H9 (cell line): ENCODE measurements at regions not wholly inside any gene's neighbourhood (a gene's known extent, or its start where the extent isn't known, plus 50 kb on each side); places are given as distances from the start of the nearest gene placed in this dataset.
"Not testable (repeated sequence)": the region's sequence is repeated elsewhere in the genome, so short reads cannot be mapped to it uniquely, and the experiment has no call there.

Source experiments
- DNase-seq: peaks from one replicate; pipeline ENCODE4 v3.0.0-alpha.2; 2017
- H2AFZ ChIP-seq: one replicate; pipeline ENCODE4 v1.6.1; 2013; ENCODE audit warnings: mild to moderate bottlenecking, low read length, control low read depth, moderate library complexity
- H2AK5ac ChIP-seq: 2 replicates; pipeline ENCODE4 v1.6.1; 2013; ENCODE audit warnings: low read length, control low read depth, mixed read lengths; ENCODE audit not compliant: insufficient read length
- H2BK120ac ChIP-seq: one replicate; pipeline ENCODE4 v1.6.1; 2013; ENCODE audit warnings: low read depth, mild to moderate bottlenecking, low read length, control low read depth, inconsistent platforms; ENCODE audit not compliant: poor library complexity, severe bottlenecking
- H2BK12ac ChIP-seq: 2 replicates; pipeline ENCODE4 v1.6.1; 2013; ENCODE audit warnings: low read length, control low read depth, mixed read lengths, low read depth; ENCODE audit not compliant: insufficient read length
- H2BK15ac ChIP-seq: 2 replicates; pipeline ENCODE4 v1.6.1; 2013; ENCODE audit warnings: low read depth, low read length, control low read depth
- H2BK20ac ChIP-seq: one replicate; pipeline ENCODE4 v1.6.1; 2013; ENCODE audit warnings: low read depth, mild to moderate bottlenecking, low read length, control low read depth, inconsistent platforms; ENCODE audit not compliant: poor library complexity, severe bottlenecking
- H2BK5ac ChIP-seq: 2 replicates; pipeline ENCODE4 v1.6.1; 2013; ENCODE audit warnings: low read length, control low read depth, mixed read lengths; ENCODE audit not compliant: insufficient read length
- H3K14ac ChIP-seq: 2 replicates; pipeline ENCODE4 v1.6.1; 2013; ENCODE audit warnings: low read length, control low read depth; ENCODE audit not compliant: insufficient read depth
- H3K18ac ChIP-seq: 2 replicates; pipeline ENCODE4 v1.6.1; 2013; ENCODE audit warnings: low read depth, mild to moderate bottlenecking, mixed read lengths, low read length, control low read depth; ENCODE audit not compliant: insufficient read length
- H3K23ac ChIP-seq: 2 replicates; pipeline ENCODE4 v1.6.1; 2013; ENCODE audit warnings: low read length, control low read depth, mixed read lengths, low read depth; ENCODE audit not compliant: insufficient read length
- H3K23me2 ChIP-seq: 2 replicates; pipeline ENCODE4 v1.6.1; 2013; ENCODE audit warnings: low read depth, mild to moderate bottlenecking, mixed read lengths, low read length, control low read depth; ENCODE audit not compliant: insufficient read length, poor library complexity, severe bottlenecking
- H3K27ac ChIP-seq: 2 replicates; pipeline ENCODE4 v1.5.1; 2013; ENCODE audit warnings: low read length, control low read depth, mixed read lengths, low read depth; ENCODE audit not compliant: insufficient read length
- H3K27me3 ChIP-seq: 2 replicates; pipeline ENCODE4 v1.6.1; 2013; ENCODE audit warnings: low read length, control low read depth, inconsistent platforms; ENCODE audit not compliant: insufficient read depth
- H3K4ac ChIP-seq: 2 replicates; pipeline ENCODE4 v1.6.1; 2013; ENCODE audit warnings: low read depth, mild to moderate bottlenecking, control low read depth, inconsistent platforms, low read length, moderate library complexity
- H3K4me1 ChIP-seq: 2 replicates; pipeline ENCODE4 v1.6.1; 2013; ENCODE audit warnings: low read length, control low read depth, inconsistent platforms; ENCODE audit not compliant: insufficient read depth
- H3K4me2 ChIP-seq: 2 replicates; pipeline ENCODE4 v1.6.1; 2013; ENCODE audit warnings: low read length, control low read depth, mixed read lengths; ENCODE audit not compliant: insufficient read length, insufficient read depth
- H3K56ac ChIP-seq: 2 replicates; pipeline ENCODE4 v1.6.1; 2013; ENCODE audit warnings: low read depth, mild to moderate bottlenecking, mixed read lengths, low read length, control low read depth; ENCODE audit not compliant: insufficient read length
- H3K79me1 ChIP-seq: 2 replicates; pipeline ENCODE4 v1.6.1; 2013; ENCODE audit warnings: low read depth, mild to moderate bottlenecking, moderate library complexity, low read length, control low read depth, inconsistent platforms; ENCODE audit not compliant: insufficient read depth, poor library complexity, severe bottlenecking
- H3K79me2 ChIP-seq: 2 replicates; pipeline ENCODE4 v1.6.1; 2013; ENCODE audit warnings: low read length, control low read depth, inconsistent platforms; ENCODE audit not compliant: insufficient read depth
- H3K9ac ChIP-seq: 2 replicates; pipeline ENCODE4 v1.6.1; 2013; ENCODE audit warnings: low read length, control low read depth, mixed read lengths; ENCODE audit not compliant: insufficient read length; ENCODE audit errors: extremely low read depth
- H3K9me3 ChIP-seq: one replicate; pipeline ENCODE4 v1.6.1; 2013; ENCODE audit warnings: low read depth, low read length, inconsistent platforms; ENCODE audit not compliant: control insufficient read depth
- H3T11ph ChIP-seq: one replicate; pipeline ENCODE4 v1.6.1; 2013; ENCODE audit warnings: mild to moderate bottlenecking, low read length, control low read depth, inconsistent platforms
- H4K20me1 ChIP-seq: one replicate; pipeline ENCODE4 v1.6.1; 2013; ENCODE audit not compliant: control insufficient read depth, insufficient read length, insufficient read depth
- H4K5ac ChIP-seq: 2 replicates; pipeline ENCODE4 v1.6.1; 2013; ENCODE audit warnings: low read depth, mild to moderate bottlenecking, mixed read lengths, low read length, control low read depth; ENCODE audit not compliant: insufficient read length
- H4K8ac ChIP-seq: replicated peaks from 2 replicates; pipeline ENCODE4 v1.6.1; 2013; ENCODE audit warnings: low read length, control low read depth, mixed read lengths, low read depth; ENCODE audit not compliant: insufficient read length
- H4K91ac ChIP-seq: 2 replicates; pipeline ENCODE4 v1.6.1; 2013; ENCODE audit warnings: low read depth, mild to moderate bottlenecking, moderate library complexity, mixed read lengths, low read length, control low read depth; ENCODE audit not compliant: insufficient read length
- H3K27ac Mint-ChIP-seq, 3 experiments: 2 replicates in 2 of 3; 3 replicates in 1 of 3; pipeline ENCODE4 v1.8.0; 2020 to 2021; ENCODE audit warnings: mixed read lengths in 3 of 3, mild to moderate bottlenecking in 1 of 3, moderate library complexity in 1 of 3
- H3K27me3 Mint-ChIP-seq: 2 replicates; pipeline ENCODE4 v1.8.0; 2021; ENCODE audit warnings: low read depth, mild to moderate bottlenecking, moderate library complexity, mixed read lengths
- H3K36me3 Mint-ChIP-seq, 3 experiments: 2 replicates in 2 of 3; 3 replicates in 1 of 3; pipeline ENCODE4 v1.8.0; 2020 to 2021; ENCODE audit warnings: low read depth in 3 of 3, mixed read lengths in 3 of 3; ENCODE audit not compliant: insufficient read depth in 1 of 3
- H3K4me1 Mint-ChIP-seq, 2 experiments: 2 replicates each; pipeline ENCODE4 v1.8.0; 2020; ENCODE audit warnings: mixed read lengths in 2 of 2
- H3K4me3 Mint-ChIP-seq, 2 experiments: 2 replicates in 1 of 2; 3 replicates in 1 of 2; pipeline ENCODE4 v1.8.0; 2020 to 2021; ENCODE audit warnings: mild to moderate bottlenecking in 2 of 2, mixed read lengths in 2 of 2, moderate library complexity in 1 of 2
- H3K9me3 Mint-ChIP-seq, 2 experiments: 2 replicates in 1 of 2; 3 replicates in 1 of 2; pipeline ENCODE4 v1.8.0; 2020; ENCODE audit warnings: mild to moderate bottlenecking in 2 of 2, mixed read lengths in 2 of 2, moderate library complexity in 1 of 2
- WGBS: extraction: QIAGEN DNeasy Blood & Tissue Kit; methylation state at CpG from one replicate; pipeline ENCODE4 v1.1.7; 2013; ENCODE audit warnings: missing lambda C conversion rate, low lambda C conversion rate, mixed read lengths; ENCODE audit not compliant: insufficient read length; ENCODE audit errors: extremely low coverage; 5-methylcytosine and 5-hydroxymethylcytosine counted together

GRCh38 chr9:41798684-41799083, 330.5 kb downstream of the CNTNAP3B start:
- not testable (repeated sequence) for H2BK20ac ChIP-seq, H3K79me2 ChIP-seq, H2BK5ac ChIP-seq, H3K56ac ChIP-seq, H3K4me1 Mint-ChIP-seq, H4K8ac ChIP-seq, H3K36me3 Mint-ChIP-seq, H3K9ac ChIP-seq, H3K18ac ChIP-seq, H2BK12ac ChIP-seq, H4K91ac ChIP-seq, H3K23me2 ChIP-seq, H3T11ph ChIP-seq, H2BK15ac ChIP-seq, H2BK120ac ChIP-seq, H3K27me3 ChIP-seq, H2AK5ac ChIP-seq, H3K9me3 Mint-ChIP-seq, H3K14ac ChIP-seq, H2AFZ ChIP-seq, H3K4me1 ChIP-seq, H3K4me3 Mint-ChIP-seq, H4K5ac ChIP-seq, H3K27me3 Mint-ChIP-seq, DNase-seq, H3K27ac ChIP-seq, H3K4me2 ChIP-seq, H3K79me1 ChIP-seq, H3K4ac ChIP-seq, H3K23ac ChIP-seq, H3K27ac Mint-ChIP-seq, H4K20me1 ChIP-seq, H3K9me3 ChIP-seq
- WGBS, result no CpG with 5 or more reads among the region's 4 CpGs

- H4K91ac ChIP-seq, H3K18ac ChIP-seq, H4K8ac ChIP-seq, H3K23ac ChIP-seq, H2BK5ac ChIP-seq, H2BK120ac ChIP-seq, H2AFZ ChIP-seq, H4K5ac ChIP-seq, H3K9ac ChIP-seq, H3K27me3 ChIP-seq, H2AK5ac ChIP-seq, H3T11ph ChIP-seq, H4K20me1 ChIP-seq, H3K9me3 ChIP-seq, H3K79me2 ChIP-seq, H3K27ac Mint-ChIP-seq, H3K4me1 ChIP-seq, H3K27ac ChIP-seq, H2BK12ac ChIP-seq, DNase-seq, H3K27me3 Mint-ChIP-seq, H3K9me3 Mint-ChIP-seq, H3K4ac ChIP-seq, H2BK15ac ChIP-seq, H3K4me3 Mint-ChIP-seq, H3K14ac ChIP-seq, H3K79me1 ChIP-seq, H3K4me2 ChIP-seq, H2BK20ac ChIP-seq, H3K36me3 Mint-ChIP-seq, H3K56ac ChIP-seq, H3K23me2 ChIP-seq: not testable (repeated sequence)
- no CpG with 5 or more reads among the region's 7 CpGs for WGBS
- peaks cover 9 to 11% of the 10 kb centered on the region in 2 experiments for H3K4me1 Mint-ChIP-seq
These were observed 338.4 kb downstream of the CNTNAP3B start for GRCh38 chr9:41790719-41791363.
